Breast epithelium (tissue), 4 donors: ENCODE measurements at regions not wholly inside any gene's neighbourhood (a gene's known extent, or its start where the extent isn't known, plus 50 kb on each side); places are given as distances from the start of the nearest gene placed in this dataset.
A peak's percentile ranks its signal among the peaks of the same experiment; 100 is the strongest.

Experiments used
- DNase-seq, 2 donors: peaks; one replicate each; pipeline ENCODE4 v3.0.0-alpha.2; 2019; ENCODE audit warnings: low spot score in 2 of 2
- H3K27ac ChIP-seq, 2 donors: fragments of 200-600 bp; sonication (generic) in 1 of 2; one replicate each; pipeline ENCODE4 v1.5.1; 2016 to 2019; ENCODE audit warnings: mild to moderate bottlenecking in 1 of 2
- H3K27me3 ChIP-seq, 2 donors: fragments of 200-600 bp; sonication (generic) in 1 of 2; one replicate each; pipeline versions ENCODE4 v1.5.1 to v1.6.0; 2017 to 2019; ENCODE audit warnings: control low read depth in 1 of 2, mild to moderate bottlenecking in 1 of 2
- H3K36me3 ChIP-seq: fragments of 200-600 bp; one replicate; pipeline ENCODE4 v1.5.1; 2019
- H3K4me1 ChIP-seq, 2 donors: fragments of 200-600 bp; sonication (generic); one replicate each; pipeline ENCODE4 v1.5.1; 2016 to 2019; ENCODE audit warnings: control low read depth in 1 of 2
- H3K4me3 ChIP-seq, 3 donors: fragments of 200-600 bp; sonication (generic); 1 replicate in 2 of 3; 2 replicates in 1 of 3; pipeline ENCODE4 v1.5.1; 2016 to 2019; ENCODE audit warnings: mild to moderate bottlenecking in 3 of 3, moderate library complexity in 2 of 3
- H3K9me3 ChIP-seq, 2 donors: fragments of 200-600 bp; sonication (generic) in 1 of 2; one replicate each; pipeline ENCODE4 v1.5.1; 2016 to 2019; ENCODE audit warnings: control low read depth in 1 of 2
- CTCF ChIP-seq, 3 donors: fragments of 450-650 bp; IDR thresholded peaks; one replicate each; pipeline ENCODE4 v1.5.1; 2016 to 2017; ENCODE audit warnings: antibody characterized with exemption in 3 of 3, mild to moderate bottlenecking in 3 of 3, moderate library complexity in 3 of 3
- POLR2A ChIP-seq: fragments of 450-650 bp; IDR thresholded peaks from one replicate; pipeline ENCODE4 v1.6.1; 2016; ENCODE audit warnings: antibody characterized with exemption, mild to moderate bottlenecking, moderate library complexity
- POLR2AphosphoS5 ChIP-seq, 3 donors: sonication (generic); formaldehyde crosslinking; IDR thresholded peaks; one replicate each; pipeline ENCODE4 v1.6.1; 2017; ENCODE audit warnings: antibody characterized with exemption in 3 of 3
- intact Hi-C: fragments of 100-400 bp; cut with DNase I; formaldehyde crosslinking; loops from one replicate; pipeline ENCODE4 v1.15.1; 2023; ENCODE audit warnings: low total_unique reads

- Histone ChIP-seq H3K27ac (no peak overlapping the region), H3K4me3 (no peak overlapping the region), H3K9me3 (no peaks in the 10 kb centered on the region), H3K4me1 (no peaks in the 10 kb centered on the region), H3K36me3 (no peaks in the 10 kb centered on the region), H3K27me3 (no peaks in the 10 kb centered on the region)
- intact Hi-C loops = no loop called here
- no peak for DNase-seq
- no peak for TF ChIP-seq CTCF (IDR thresholded peaks at IDR 0.05)
- no peak for TF ChIP-seq POLR2AphosphoS5 (IDR thresholded peaks at IDR 0.05)
- TF ChIP-seq POLR2A = no peak
These were observed 369.2 kb upstream of the LCORL start for GRCh38 chr4:18390655-18391353.

GRCh38 chr4:18389115-18389514, 367.6 kb upstream of the LCORL start:
- H3K4me1 ChIP-seq = no peaks in the 10 kb centered on the region
- no peak for DNase-seq
- no peaks in the 10 kb centered on the region for H3K27me3 ChIP-seq
- H3K27ac ChIP-seq = no peak overlapping the region
- TF ChIP-seq CTCF (IDR thresholded peaks at IDR 0.05) = no peak
- no peak for TF ChIP-seq POLR2A
- no peak for TF ChIP-seq POLR2AphosphoS5 (IDR thresholded peaks at IDR 0.05)
- no peaks in the 10 kb centered on the region for H3K36me3 ChIP-seq
- H3K4me3 ChIP-seq = no peak overlapping the region
- peaks cover 0 to 3% of the 10 kb centered on the region in 2 donors for H3K9me3 ChIP-seq
- intact Hi-C loops = no loop called here

- TF ChIP-seq POLR2A (no peak), CTCF (IDR thresholded peaks at IDR 0.05) (no peak)
- Histone ChIP-seq H3K4me1 (no peaks in the 10 kb centered on the region), H3K27me3 (no peaks in the 10 kb centered on the region), H3K36me3 (no peaks in the 10 kb centered on the region), H3K9me3 (peaks cover 0 to 6% of the 10 kb centered on the region in 2 donors), H3K4me3 (no peak overlapping the region), H3K27ac (no peak overlapping the region)
- DNase-seq = no peak
- intact Hi-C loops = no loop called here
These were observed 366.5 kb upstream of the LCORL start for GRCh38 chr4:18388039-18388438.

GRCh38 chr4:18381186-18381585, 359.6 kb upstream of the LCORL start:
- TF ChIP-seq POLR2AphosphoS5 (IDR thresholded peaks at IDR 0.05) = no peak
- Histone ChIP-seq H3K36me3 (no peaks in the 10 kb centered on the region), H3K27ac (no peak overlapping the region), H3K4me1 (no peaks in the 10 kb centered on the region), H3K27me3 (no peaks in the 10 kb centered on the region), H3K9me3 (peaks cover 0 to 6% of the 10 kb centered on the region in 2 donors), H3K4me3 (no peak overlapping the region)
- no peak for DNase-seq
- intact Hi-C loops = no loop called here

GRCh38 chr4:18369561-18369960, 348.0 kb upstream of the LCORL start:
- no peak overlapping the region for H3K27ac ChIP-seq
- H3K9me3 ChIP-seq = no peaks in the 10 kb centered on the region
- H3K36me3 ChIP-seq = no peaks in the 10 kb centered on the region
- H3K4me1 ChIP-seq = no peaks in the 10 kb centered on the region
- intact Hi-C loops = no loop called here
- no peak for DNase-seq
- TF ChIP-seq POLR2AphosphoS5 (IDR thresholded peaks at IDR 0.05) (no peak), POLR2A (no peak), CTCF (IDR thresholded peaks at IDR 0.05) (no peak)
- no peaks in the 10 kb centered on the region for H3K27me3 ChIP-seq
- H3K4me3 ChIP-seq = no peak overlapping the region

GRCh38 chr4:18366892-18367291, 345.3 kb upstream of the LCORL start:
- H3K36me3 ChIP-seq = no peaks in the 10 kb centered on the region
- DNase-seq = no peak
- H3K27ac ChIP-seq = no peak overlapping the region
- H3K4me3 ChIP-seq = no peak overlapping the region
- intact Hi-C loops = no loop called here
- no peaks in the 10 kb centered on the region for H3K9me3 ChIP-seq
- H3K4me1 ChIP-seq = no peaks in the 10 kb centered on the region
- no peaks in the 10 kb centered on the region for H3K27me3 ChIP-seq
- TF ChIP-seq CTCF (IDR thresholded peaks at IDR 0.05) (peak in 2 of 3 donors; percentile 13 to 16), POLR2A (no peak)
